Thyroid gland (tissue), 4 donors: ENCODE measurements at regions not wholly inside any gene's neighbourhood (a gene's known extent, or its start where the extent isn't known, plus 50 kb on each side); places are given as distances from the start of the nearest gene placed in this dataset.

Experiments
- CTCF ChIP-seq, 6 experiments: fragments of 200-600 bp in 3 of 6; fragments of 450-650 bp in 3 of 6; sonication (generic) in 3 of 6; IDR thresholded peaks; one replicate each; pipeline ENCODE4 v1.5.1; 2016 to 2019; ENCODE audit warnings: antibody characterized with exemption in 6 of 6, mild to moderate bottlenecking in 2 of 6, inconsistent platforms in 1 of 6, moderate library complexity in 1 of 6
- POLR2A ChIP-seq, 2 donors: fragments of 450-650 bp; IDR thresholded peaks; one replicate each; pipeline ENCODE4 v1.6.1; 2017; ENCODE audit warnings: antibody characterized with exemption in 2 of 2, mild to moderate bottlenecking in 2 of 2, moderate library complexity in 1 of 2

GRCh38 chr6:14194483-14194882 is 76.9 kb downstream of the CD83 start:
- no peak for TF ChIP-seq POLR2A (IDR thresholded peaks at IDR 0.05)
- TF ChIP-seq CTCF (IDR thresholded peaks at IDR 0.05): no peak
